K562 (cell line): ENCODE measurements at regions not wholly inside any gene's neighbourhood (a gene's known extent, or its start where the extent isn't known, plus 50 kb on each side); places are given as distances from the start of the nearest gene placed in this dataset.

ENCODE experiments used
- ATAC-seq: fragments of 200-7000 bp; cut with Tn5 transposase; 3 replicates; pipeline ENCODE4 v1.9.1; 2020; ENCODE audit warnings: moderate library complexity
- BruUV-seq: library from RNA; stranded (reverse); fragments of 400-500 nt; replicated peaks from 2 replicates; lab custom pipeline; 2021; lab: Mats Ljungman, UMichigan
- CTCF ChIA-PET: fragments of 300-600 bp; formaldehyde crosslinking; extraction: SDS; loops from one replicate; lab custom pipeline; 2021; ENCODE audit warnings: low intra/inter-chr PET ratio; lab: Yijun Ruan, JAX
- POLR2A ChIA-PET: fragments of 300-600, 350-650 bp; sonication (Branson Sonifier 250); formaldehyde crosslinking; extraction: SDS; loops from one replicate; lab custom pipeline; 2021; ENCODE audit warnings: antibody characterized with exemption, inconsistent platforms; lab: Yijun Ruan, JAX
- DNase-seq, 4 experiments: peaks; one replicate each; pipeline versions ENCODE4 v3.0.0 to v3.0.0-alpha.2; 2011 to 2018; ENCODE audit warnings: low spot score in 3 of 4, mixed read lengths in 3 of 4; ENCODE audit errors: extremely low read depth in 1 of 4
- FAIRE-seq: peaks from 2 replicates; lab custom pipeline; 2011; peaks lifted over from hg19 to GRCh38; lab: Jason Lieb, UNC
- H2AFZ ChIP-seq: 2 replicates; pipeline ENCODE4 v1.6.0; 2011; ENCODE audit warnings: low read depth, low read length, control low read depth, inconsistent platforms
- H3K27ac ChIP-seq: fragments of 200-600 bp; 3 replicates; pipeline ENCODE4 v1.8.0; 2011; ENCODE audit warnings: low read depth, mild to moderate bottlenecking, control low read depth, inconsistent platforms, low read length, moderate library complexity, mixed read lengths; ENCODE audit errors: extremely low read depth
- H3K27me3 ChIP-seq, 2 experiments: fragments of 300-600 bp in 1 of 2; 2 replicates in 1 of 2; 3 replicates in 1 of 2; pipeline versions ENCODE4 v1.6.0 to v1.8.0; 2011; ENCODE audit warnings: inconsistent platforms in 2 of 2, low read length in 2 of 2, mild to moderate bottlenecking in 1 of 2, mixed read lengths in 1 of 2, moderate library complexity in 1 of 2; ENCODE audit not compliant: control insufficient read depth in 2 of 2, insufficient read depth in 2 of 2
- H3K36me3 ChIP-seq: fragments of 300-600 bp; 3 replicates; pipeline ENCODE4 v1.8.0; 2011; ENCODE audit warnings: mild to moderate bottlenecking, low read length, inconsistent platforms; ENCODE audit not compliant: control insufficient read depth, insufficient read depth
- H3K4me1 ChIP-seq, 2 experiments: fragments of 200-600 bp in 1 of 2; replicated peaks in 1 of 2; 2 replicates in 1 of 2; 3 replicates in 1 of 2; pipeline versions ENCODE4 v1.5.1 to v1.8.0; 2011; ENCODE audit warnings: inconsistent platforms in 2 of 2, low read length in 2 of 2, mild to moderate bottlenecking in 1 of 2, mixed read lengths in 1 of 2, moderate library complexity in 1 of 2; ENCODE audit not compliant: control insufficient read depth in 2 of 2, insufficient read depth in 2 of 2
- H3K4me2 ChIP-seq: 2 replicates; pipeline ENCODE4 v1.6.1; 2011; ENCODE audit warnings: low read length, control low read depth, inconsistent platforms, mixed read lengths; ENCODE audit not compliant: insufficient read depth
- H3K4me3 ChIP-seq: fragments of 200-600 bp; sonication (generic), shearing (Covaris generic); 2 replicates; pipeline ENCODE4 v1.5.1; 2016; ENCODE audit warnings: control low read depth, inconsistent platforms
- H3K79me2 ChIP-seq: fragments of 200-600 bp; 3 replicates; pipeline ENCODE4 v1.8.0; 2011; ENCODE audit warnings: low read length, inconsistent platforms; ENCODE audit not compliant: control insufficient read depth, insufficient read depth
- H3K9ac ChIP-seq, 2 experiments: 2 replicates each; pipeline versions ENCODE4 v1.6.0 to v1.6.1; 2011; ENCODE audit warnings: low read depth in 2 of 2, low read length in 2 of 2, control low read depth in 1 of 2, inconsistent platforms in 1 of 2, mild to moderate bottlenecking in 1 of 2, mixed read lengths in 1 of 2; ENCODE audit not compliant: insufficient read depth in 1 of 2
- H3K9me1 ChIP-seq: one replicate; pipeline ENCODE4 v1.6.0; 2011; ENCODE audit warnings: inconsistent platforms, mild to moderate bottlenecking, low read length, moderate library complexity; ENCODE audit not compliant: control insufficient read depth, insufficient read depth
- H3K9me3 ChIP-seq: replicated peaks from 2 replicates; pipeline ENCODE4 v1.5.1; 2011; ENCODE audit warnings: low read depth, low read length, inconsistent platforms; ENCODE audit not compliant: control insufficient read depth, insufficient read depth
- H4K20me1 ChIP-seq: replicated peaks from 2 replicates; pipeline ENCODE4 v1.6.1; 2011; ENCODE audit warnings: low read length, inconsistent platforms, mixed read lengths; ENCODE audit not compliant: control insufficient read depth, insufficient read depth
- CGGBP1 ChIP-seq: fragments of 250-450 bp; sonication (Bioruptor Pico); IDR thresholded peaks from 2 replicates; pipeline ENCODE4 v1.9.0; 2021; ENCODE audit warnings: mild to moderate bottlenecking
- ELK3 ChIP-seq: fragments of 450-650 bp; formaldehyde crosslinking; IDR thresholded peaks from 2 replicates; pipeline ENCODE4 v1.4.0; 2020; ENCODE audit warnings: mild to moderate bottlenecking
- ETS1 ChIP-seq: conservative IDR thresholded peaks from 2 replicates; pipeline ENCODE4 v1.6.1; 2011; ENCODE audit warnings: low read depth, mild to moderate bottlenecking, low read length; ENCODE audit not compliant: control insufficient read depth
- ETV1 ChIP-seq: fragments of 450-650 bp; conservative IDR thresholded peaks from 2 replicates; pipeline ENCODE4 v1.6.1; 2016; ENCODE audit warnings: missing genetic modification characterization, control low read depth, low read depth, missing compliant biosample characterization
- KAT2B ChIP-seq: IDR thresholded peaks from one replicate; pipeline ENCODE4 v1.6.1; 2012; ENCODE audit warnings: low read depth, mild to moderate bottlenecking, control low read depth, inconsistent platforms, low read length, moderate library complexity
- NRF1 ChIP-seq, 2 experiments: fragments of 450-650 bp; IDR thresholded peaks in 1 of 2; conservative IDR thresholded peaks in 1 of 2; 2 replicates each; pipeline ENCODE4 v1.6.1; 2014; ENCODE audit warnings: mild to moderate bottlenecking in 2 of 2
- POLR2A ChIP-seq: fragments of 450-650 bp; conservative IDR thresholded peaks from 2 replicates; pipeline ENCODE4 v1.6.1; 2016
- RBM17 ChIP-seq: fragments of 200-400 bp; formaldehyde crosslinking; IDR thresholded peaks from 2 replicates; pipeline ENCODE4 v1.6.1; 2017; ENCODE audit warnings: low read depth, mild to moderate bottlenecking, low read length, borderline replicate concordance
- RFX1 ChIP-seq: fragments of 450-650 bp; IDR thresholded peaks from 2 replicates; pipeline ENCODE4 v1.6.1; 2016; ENCODE audit warnings: mild to moderate bottlenecking, moderate library complexity
- RNF2 ChIP-seq: sonication (generic); IDR thresholded peaks from 2 replicates; pipeline ENCODE4 v1.6.1; 2016
- ZNF165 ChIP-seq: fragments of 250-450 bp; sonication (Bioruptor Pico); IDR thresholded peaks from 2 replicates; pipeline ENCODE4 v1.4.0; 2020; ENCODE audit warnings: borderline replicate concordance
- WGBS: fragments of 100-300 bp; shearing (Covaris generic); methylation state at CpG from one replicate; pipeline ENCODE4 v1.1.6; 2016; ENCODE audit warnings: low coverage, mixed read lengths; ENCODE audit not compliant: insufficient coverage; ENCODE audit errors: missing lambda C conversion rate; 5-methylcytosine and 5-hydroxymethylcytosine counted together
- in situ Hi-C: fragments of 300-500 bp; cut with MboI; formaldehyde crosslinking; loops from 4 replicates; pipeline ENCODE4 v1.15.0; 2018; ENCODE audit warnings: inconsistent platforms, mixed read lengths
- intact Hi-C: fragments of 100-400 bp; cut with micrococcal nuclease; formaldehyde crosslinking; loops from 2 replicates; pipeline ENCODE4 v1.14.2; 2022

GRCh38 chr10:81093056-81093455 is 555.4 kb downstream of the SH2D4B start:
- TF ChIP-seq ETS1: no peak
- TF ChIP-seq RBM17: no peak
- TF ChIP-seq ZNF165 (CRISPR knock-in tag): no peak
- TF ChIP-seq CGGBP1 (CRISPR knock-in tag): no peak
- DNase-seq (no peak), FAIRE-seq (no peak), ATAC-seq (no peak)
- BruUV-seq: no TSS peak
- Histone ChIP-seq H3K79me2 (no peaks in the 10 kb centered on the region), H3K9me3 (no peaks in the 10 kb centered on the region), H3K4me1 (no peaks in the 10 kb centered on the region), H3K4me2 (no peak overlapping the region), H3K27ac (no peak overlapping the region), H3K4me3 (no peak overlapping the region), H2AFZ (no peak overlapping the region), H4K20me1 (no peaks in the 10 kb centered on the region), H3K36me3 (no peaks in the 10 kb centered on the region), H3K9ac (no peak overlapping the region), H3K27me3 (no peaks in the 10 kb centered on the region), H3K9me1 (no peaks in the 10 kb centered on the region)
- intact Hi-C loops (no loop called here), in situ Hi-C loops (no loop called here)
- CTCF ChIA-PET: interaction anchor here (0.5 kb wide), 1 partner anchor 450 kb away, joined by 3 read pairs; no protein-coding TSS in a partner anchor
- WGBS: 6% methylated on average over 6 of the region's 6 CpGs
- POLR2A ChIA-PET: no interaction called here

GRCh38 chr10:81095238-81095637 is 557.5 kb downstream of the SH2D4B start:
- no peak for TF ChIP-seq ETV1 (tag)
- TF ChIP-seq POLR2A: no peak
- no peak for TF ChIP-seq RFX1
- TF ChIP-seq KAT2B: no peak
- no peak for TF ChIP-seq ELK3 (CRISPR knock-in tag)
- no peak for TF ChIP-seq NRF1 (conservative IDR thresholded peaks at IDR 0.05 in 1 of 2, IDR thresholded peaks at IDR 0.05 in 1 of 2)
- no peak for TF ChIP-seq RNF2
- no peak for FAIRE-seq
- whole genome bisulfite sequencing: 9% methylated on average over 2 of the region's 2 CpGs
- Histone ChIP-seq H3K27me3 (no peaks in the 10 kb centered on the region), H3K79me2 (no peaks in the 10 kb centered on the region), H3K36me3 (no peaks in the 10 kb centered on the region), H3K27ac (no peak overlapping the region), H3K9me3 (no peaks in the 10 kb centered on the region), H2AFZ (no peak overlapping the region), H3K4me2 (no peak overlapping the region), H3K9ac (no peak overlapping the region), H3K9me1 (no peaks in the 10 kb centered on the region), H3K4me3 (no peak overlapping the region), H3K4me1 (no peaks in the 10 kb centered on the region), H4K20me1 (no peaks in the 10 kb centered on the region)
- ATAC-seq: no peak
- no peak for DNase-seq
- CTCF ChIA-PET: no interaction called here
- POLR2A ChIA-PET: no interaction called here
- no TSS peak for BruUV-seq
- intact Hi-C loops: no loop called here
- in situ Hi-C loops: no loop called here
